H9 (cell line): ENCODE measurements at regions not wholly inside any gene's neighbourhood (a gene's known extent, or its start where the extent isn't known, plus 50 kb on each side); places are given as distances from the start of the nearest gene placed in this dataset.

ENCODE experiments used
- DNase-seq: peaks from one replicate; pipeline ENCODE4 v3.0.0-alpha.2; 2017
- H2AFZ ChIP-seq: one replicate; pipeline ENCODE4 v1.6.1; 2013; ENCODE audit warnings: mild to moderate bottlenecking, low read length, control low read depth, moderate library complexity
- H2AK5ac ChIP-seq: 2 replicates; pipeline ENCODE4 v1.6.1; 2013; ENCODE audit warnings: low read length, control low read depth, mixed read lengths; ENCODE audit not compliant: insufficient read length
- H2BK120ac ChIP-seq: one replicate; pipeline ENCODE4 v1.6.1; 2013; ENCODE audit warnings: low read depth, mild to moderate bottlenecking, low read length, control low read depth, inconsistent platforms; ENCODE audit not compliant: poor library complexity, severe bottlenecking
- H2BK12ac ChIP-seq: 2 replicates; pipeline ENCODE4 v1.6.1; 2013; ENCODE audit warnings: low read length, control low read depth, mixed read lengths, low read depth; ENCODE audit not compliant: insufficient read length
- H2BK15ac ChIP-seq: 2 replicates; pipeline ENCODE4 v1.6.1; 2013; ENCODE audit warnings: low read depth, low read length, control low read depth
- H2BK20ac ChIP-seq: one replicate; pipeline ENCODE4 v1.6.1; 2013; ENCODE audit warnings: low read depth, mild to moderate bottlenecking, low read length, control low read depth, inconsistent platforms; ENCODE audit not compliant: poor library complexity, severe bottlenecking
- H2BK5ac ChIP-seq: 2 replicates; pipeline ENCODE4 v1.6.1; 2013; ENCODE audit warnings: low read length, control low read depth, mixed read lengths; ENCODE audit not compliant: insufficient read length
- H3K14ac ChIP-seq: 2 replicates; pipeline ENCODE4 v1.6.1; 2013; ENCODE audit warnings: low read length, control low read depth; ENCODE audit not compliant: insufficient read depth
- H3K18ac ChIP-seq: 2 replicates; pipeline ENCODE4 v1.6.1; 2013; ENCODE audit warnings: low read depth, mild to moderate bottlenecking, mixed read lengths, low read length, control low read depth; ENCODE audit not compliant: insufficient read length
- H3K23ac ChIP-seq: 2 replicates; pipeline ENCODE4 v1.6.1; 2013; ENCODE audit warnings: low read length, control low read depth, mixed read lengths, low read depth; ENCODE audit not compliant: insufficient read length
- H3K23me2 ChIP-seq: 2 replicates; pipeline ENCODE4 v1.6.1; 2013; ENCODE audit warnings: low read depth, mild to moderate bottlenecking, mixed read lengths, low read length, control low read depth; ENCODE audit not compliant: insufficient read length, poor library complexity, severe bottlenecking
- H3K27ac ChIP-seq: 2 replicates; pipeline ENCODE4 v1.5.1; 2013; ENCODE audit warnings: low read length, control low read depth, mixed read lengths, low read depth; ENCODE audit not compliant: insufficient read length
- H3K27me3 ChIP-seq: 2 replicates; pipeline ENCODE4 v1.6.1; 2013; ENCODE audit warnings: low read length, control low read depth, inconsistent platforms; ENCODE audit not compliant: insufficient read depth
- H3K4ac ChIP-seq: 2 replicates; pipeline ENCODE4 v1.6.1; 2013; ENCODE audit warnings: low read depth, mild to moderate bottlenecking, control low read depth, inconsistent platforms, low read length, moderate library complexity
- H3K4me1 ChIP-seq: 2 replicates; pipeline ENCODE4 v1.6.1; 2013; ENCODE audit warnings: low read length, control low read depth, inconsistent platforms; ENCODE audit not compliant: insufficient read depth
- H3K4me2 ChIP-seq: 2 replicates; pipeline ENCODE4 v1.6.1; 2013; ENCODE audit warnings: low read length, control low read depth, mixed read lengths; ENCODE audit not compliant: insufficient read length, insufficient read depth
- H3K56ac ChIP-seq: 2 replicates; pipeline ENCODE4 v1.6.1; 2013; ENCODE audit warnings: low read depth, mild to moderate bottlenecking, mixed read lengths, low read length, control low read depth; ENCODE audit not compliant: insufficient read length
- H3K79me1 ChIP-seq: 2 replicates; pipeline ENCODE4 v1.6.1; 2013; ENCODE audit warnings: low read depth, mild to moderate bottlenecking, moderate library complexity, low read length, control low read depth, inconsistent platforms; ENCODE audit not compliant: insufficient read depth, poor library complexity, severe bottlenecking
- H3K79me2 ChIP-seq: 2 replicates; pipeline ENCODE4 v1.6.1; 2013; ENCODE audit warnings: low read length, control low read depth, inconsistent platforms; ENCODE audit not compliant: insufficient read depth
- H3K9ac ChIP-seq: 2 replicates; pipeline ENCODE4 v1.6.1; 2013; ENCODE audit warnings: low read length, control low read depth, mixed read lengths; ENCODE audit not compliant: insufficient read length; ENCODE audit errors: extremely low read depth
- H3K9me3 ChIP-seq: one replicate; pipeline ENCODE4 v1.6.1; 2013; ENCODE audit warnings: low read depth, low read length, inconsistent platforms; ENCODE audit not compliant: control insufficient read depth
- H3T11ph ChIP-seq: one replicate; pipeline ENCODE4 v1.6.1; 2013; ENCODE audit warnings: mild to moderate bottlenecking, low read length, control low read depth, inconsistent platforms
- H4K20me1 ChIP-seq: one replicate; pipeline ENCODE4 v1.6.1; 2013; ENCODE audit not compliant: control insufficient read depth, insufficient read length, insufficient read depth
- H4K5ac ChIP-seq: 2 replicates; pipeline ENCODE4 v1.6.1; 2013; ENCODE audit warnings: low read depth, mild to moderate bottlenecking, mixed read lengths, low read length, control low read depth; ENCODE audit not compliant: insufficient read length
- H4K8ac ChIP-seq: replicated peaks from 2 replicates; pipeline ENCODE4 v1.6.1; 2013; ENCODE audit warnings: low read length, control low read depth, mixed read lengths, low read depth; ENCODE audit not compliant: insufficient read length
- H4K91ac ChIP-seq: 2 replicates; pipeline ENCODE4 v1.6.1; 2013; ENCODE audit warnings: low read depth, mild to moderate bottlenecking, moderate library complexity, mixed read lengths, low read length, control low read depth; ENCODE audit not compliant: insufficient read length
- H3K27ac Mint-ChIP-seq, 3 experiments: 2 replicates in 2 of 3; 3 replicates in 1 of 3; pipeline ENCODE4 v1.8.0; 2020 to 2021; ENCODE audit warnings: mixed read lengths in 3 of 3, mild to moderate bottlenecking in 1 of 3, moderate library complexity in 1 of 3
- H3K27me3 Mint-ChIP-seq: 2 replicates; pipeline ENCODE4 v1.8.0; 2021; ENCODE audit warnings: low read depth, mild to moderate bottlenecking, moderate library complexity, mixed read lengths
- H3K36me3 Mint-ChIP-seq, 3 experiments: 2 replicates in 2 of 3; 3 replicates in 1 of 3; pipeline ENCODE4 v1.8.0; 2020 to 2021; ENCODE audit warnings: low read depth in 3 of 3, mixed read lengths in 3 of 3; ENCODE audit not compliant: insufficient read depth in 1 of 3
- H3K4me1 Mint-ChIP-seq, 2 experiments: 2 replicates each; pipeline ENCODE4 v1.8.0; 2020; ENCODE audit warnings: mixed read lengths in 2 of 2
- H3K4me3 Mint-ChIP-seq, 2 experiments: 2 replicates in 1 of 2; 3 replicates in 1 of 2; pipeline ENCODE4 v1.8.0; 2020 to 2021; ENCODE audit warnings: mild to moderate bottlenecking in 2 of 2, mixed read lengths in 2 of 2, moderate library complexity in 1 of 2
- H3K9me3 Mint-ChIP-seq, 2 experiments: 2 replicates in 1 of 2; 3 replicates in 1 of 2; pipeline ENCODE4 v1.8.0; 2020; ENCODE audit warnings: mild to moderate bottlenecking in 2 of 2, mixed read lengths in 2 of 2, moderate library complexity in 1 of 2
- WGBS: extraction: QIAGEN DNeasy Blood & Tissue Kit; methylation state at CpG from one replicate; pipeline ENCODE4 v1.1.7; 2013; ENCODE audit warnings: missing lambda C conversion rate, low lambda C conversion rate, mixed read lengths; ENCODE audit not compliant: insufficient read length; ENCODE audit errors: extremely low coverage; 5-methylcytosine and 5-hydroxymethylcytosine counted together
- TF ChIP-seq, protein P1 (sequence below): fragments of 200-600 bp; sonication (generic); conservative IDR thresholded peaks from 3 replicates; pipeline ENCODE4 v1.8.0; 2021; ENCODE audit warnings: antibody characterized with exemption, mild to moderate bottlenecking

DNA sequence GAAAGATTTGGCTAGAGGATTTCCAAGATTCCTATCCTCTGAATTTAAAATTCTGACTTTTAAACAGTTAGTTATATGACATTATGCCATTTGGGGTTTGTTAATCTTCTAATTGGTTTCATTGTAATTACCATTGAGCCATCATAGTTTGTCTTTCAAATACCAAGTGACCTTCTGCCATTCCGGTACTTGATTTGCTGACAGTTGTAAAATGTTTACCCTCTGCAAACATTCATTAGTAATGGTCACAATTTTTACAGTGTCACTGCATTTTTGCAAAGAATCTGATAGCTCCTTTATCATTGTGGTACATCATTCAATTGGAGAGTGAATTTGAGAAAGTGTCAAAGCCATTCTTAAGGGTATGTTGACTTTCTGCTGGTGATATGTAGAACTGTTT lies 645.0 kb upstream of the TBL1XR1 start:
- Histone ChIP-seq H4K20me1 (no peaks in the 10 kb centered on the region), H2AFZ (no peak overlapping the region), H3K18ac (no peak overlapping the region), H2AK5ac (no peak overlapping the region), H4K5ac (no peak overlapping the region), H3K4ac (no peak overlapping the region), H3K79me1 (no peaks in the 10 kb centered on the region), H4K8ac (no peak overlapping the region), H3K23me2 (no peaks in the 10 kb centered on the region), H3K14ac (no peak overlapping the region), H3K4me1 (no peaks in the 10 kb centered on the region), H3K56ac (no peak overlapping the region), H2BK15ac (no peak overlapping the region), H3K9me3 (no peaks in the 10 kb centered on the region), H3K27me3 (no peaks in the 10 kb centered on the region), H2BK120ac (no peak overlapping the region), H3K27ac (no peak overlapping the region), H3K79me2 (no peaks in the 10 kb centered on the region), H3K4me2 (no peak overlapping the region), H4K91ac (no peak overlapping the region), H3T11ph (no peak overlapping the region), H3K9ac (no peak overlapping the region), H2BK12ac (no peak overlapping the region), H3K23ac (no peak overlapping the region), H2BK5ac (no peak overlapping the region), H2BK20ac (no peak overlapping the region)
- no CpG with 5 or more reads among the region's 1 CpG for WGBS
- no peaks in the 10 kb centered on the region for H3K36me3 Mint-ChIP-seq
- H3K9me3 Mint-ChIP-seq, result no peaks in the 10 kb centered on the region
- no peaks in the 10 kb centered on the region for H3K27me3 Mint-ChIP-seq
- TF ChIP-seq, protein P1, sequence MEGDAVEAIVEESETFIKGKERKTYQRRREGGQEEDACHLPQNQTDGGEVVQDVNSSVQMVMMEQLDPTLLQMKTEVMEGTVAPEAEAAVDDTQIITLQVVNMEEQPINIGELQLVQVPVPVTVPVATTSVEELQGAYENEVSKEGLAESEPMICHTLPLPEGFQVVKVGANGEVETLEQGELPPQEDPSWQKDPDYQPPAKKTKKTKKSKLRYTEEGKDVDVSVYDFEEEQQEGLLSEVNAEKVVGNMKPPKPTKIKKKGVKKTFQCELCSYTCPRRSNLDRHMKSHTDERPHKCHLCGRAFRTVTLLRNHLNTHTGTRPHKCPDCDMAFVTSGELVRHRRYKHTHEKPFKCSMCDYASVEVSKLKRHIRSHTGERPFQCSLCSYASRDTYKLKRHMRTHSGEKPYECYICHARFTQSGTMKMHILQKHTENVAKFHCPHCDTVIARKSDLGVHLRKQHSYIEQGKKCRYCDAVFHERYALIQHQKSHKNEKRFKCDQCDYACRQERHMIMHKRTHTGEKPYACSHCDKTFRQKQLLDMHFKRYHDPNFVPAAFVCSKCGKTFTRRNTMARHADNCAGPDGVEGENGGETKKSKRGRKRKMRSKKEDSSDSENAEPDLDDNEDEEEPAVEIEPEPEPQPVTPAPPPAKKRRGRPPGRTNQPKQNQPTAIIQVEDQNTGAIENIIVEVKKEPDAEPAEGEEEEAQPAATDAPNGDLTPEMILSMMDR, result no peak
- no peak overlapping the region for H3K4me3 Mint-ChIP-seq
- H3K4me1 Mint-ChIP-seq, result peaks cover 4 to 8% of the 10 kb centered on the region in 2 experiments; a peak in 3 of 4 replicates
- DNase-seq, result no peak
- no peak overlapping the region for H3K27ac Mint-ChIP-seq
